ENCODE measurements at regions not wholly inside any gene's neighbourhood (a gene's known extent, or its start where the extent isn't known, plus 50 kb on each side); places are given as distances from the start of the nearest gene placed in this dataset.

- Mint-ChIP-seq H3K27me3 (ENCODE audit: low read depth) (no peaks in the 10 kb centered on the region), H3K27ac (no peak overlapping the region), H3K36me3 (ENCODE audit: low read depth) (no peaks in the 10 kb centered on the region), H3K4me3 (no peak overlapping the region), H3K4me1 (ENCODE audit: low read depth) (no peaks in the 10 kb centered on the region), H3K9me3 (no peaks in the 10 kb centered on the region)
Measured at GRCh38 chr2:122152571-122152970, 397.1 kb downstream of the TSN start.

GRCh38 chr2:122156176-122156890 lies 400.9 kb downstream of the TSN start:
- H3K9me3 Mint-ChIP-seq = no peaks in the 10 kb centered on the region
- no peak overlapping the region for H3K27ac Mint-ChIP-seq
- H3K4me1 Mint-ChIP-seq (ENCODE audit: low read depth) = no peaks in the 10 kb centered on the region
- no peaks in the 10 kb centered on the region for H3K36me3 Mint-ChIP-seq (ENCODE audit: low read depth)
- no peaks in the 10 kb centered on the region for H3K27me3 Mint-ChIP-seq (ENCODE audit: low read depth)
- H3K4me3 Mint-ChIP-seq = no peak overlapping the region

DNA sequence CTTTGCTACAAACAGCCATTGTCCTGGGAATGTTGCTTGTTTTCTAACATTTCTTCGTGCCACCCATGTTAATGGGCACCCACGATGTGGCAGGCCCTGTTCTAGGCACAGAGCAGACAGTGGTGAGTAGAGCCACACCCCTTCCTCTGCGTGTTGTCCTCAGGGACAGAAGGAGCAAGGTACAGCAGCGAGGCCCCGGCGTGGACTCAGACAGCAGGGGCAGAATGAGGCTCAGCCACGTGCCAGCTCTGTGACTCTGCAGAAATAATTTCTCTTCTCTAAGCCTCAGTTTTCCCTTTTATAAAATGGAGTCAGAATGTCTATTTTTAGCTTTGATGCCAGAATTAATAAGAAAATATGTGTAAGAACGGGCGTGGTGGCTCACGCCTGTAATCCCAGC lies 401.7 kb downstream of the TSN start:
- H3K36me3 Mint-ChIP-seq (ENCODE audit: low read depth) = no peaks in the 10 kb centered on the region
- no peaks in the 10 kb centered on the region for H3K9me3 Mint-ChIP-seq
- no peaks in the 10 kb centered on the region for H3K27me3 Mint-ChIP-seq (ENCODE audit: low read depth)
- H3K4me3 Mint-ChIP-seq = no peak overlapping the region
- H3K27ac Mint-ChIP-seq = no peak overlapping the region
- H3K4me1 Mint-ChIP-seq (ENCODE audit: low read depth) = no peaks in the 10 kb centered on the region

DNA sequence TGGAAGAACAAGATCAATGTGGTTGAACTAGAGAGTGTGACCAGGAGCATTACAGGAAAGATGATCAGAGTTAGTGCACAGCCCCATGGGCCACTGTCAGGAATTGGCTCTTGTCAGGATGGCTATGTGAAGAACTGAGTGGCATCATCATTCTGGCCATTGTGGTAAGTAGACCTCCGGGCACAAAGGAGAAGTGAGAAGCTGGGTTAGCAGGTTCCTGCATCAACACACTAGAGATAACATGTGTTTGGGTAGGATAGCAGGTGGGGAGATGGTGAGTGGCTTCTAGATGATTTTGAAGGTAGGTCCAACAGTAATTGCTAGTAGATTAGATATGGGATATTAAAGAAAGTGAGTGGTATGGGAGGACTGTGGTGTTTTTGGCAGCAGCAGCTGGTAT lies 408.2 kb downstream of the TSN start:
- H3K4me1 Mint-ChIP-seq (ENCODE audit: low read depth) = no peaks in the 10 kb centered on the region
- H3K27me3 Mint-ChIP-seq (ENCODE audit: low read depth) = no peaks in the 10 kb centered on the region
- H3K4me3 Mint-ChIP-seq = no peak overlapping the region
- no peaks in the 10 kb centered on the region for H3K36me3 Mint-ChIP-seq (ENCODE audit: low read depth)
- no peak overlapping the region for H3K27ac Mint-ChIP-seq
- no peaks in the 10 kb centered on the region for H3K9me3 Mint-ChIP-seq

DNA sequence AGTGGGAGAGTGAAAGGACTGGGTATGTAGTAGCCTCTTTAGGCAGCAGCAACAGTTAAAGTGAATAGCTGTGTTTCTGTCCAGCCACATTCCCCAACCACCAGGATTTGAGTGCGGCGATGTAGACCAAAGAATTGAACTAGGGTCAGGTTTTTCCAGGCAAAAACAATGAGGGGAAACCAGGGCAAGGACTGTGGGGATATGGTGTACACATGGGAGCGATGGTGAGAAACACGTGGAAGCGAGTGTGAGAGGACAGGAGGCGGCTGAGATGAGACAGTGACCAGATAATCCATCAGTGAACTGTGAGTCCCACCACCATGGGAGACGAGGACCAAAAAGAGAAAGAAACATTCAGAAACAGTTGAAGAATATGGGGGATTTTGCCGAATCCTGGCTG lies 409.5 kb downstream of the TSN start:
- no peaks in the 10 kb centered on the region for H3K9me3 Mint-ChIP-seq
- H3K4me3 Mint-ChIP-seq = no peak overlapping the region
- H3K36me3 Mint-ChIP-seq (ENCODE audit: low read depth) = no peaks in the 10 kb centered on the region
- no peaks in the 10 kb centered on the region for H3K4me1 Mint-ChIP-seq (ENCODE audit: low read depth)
- no peaks in the 10 kb centered on the region for H3K27me3 Mint-ChIP-seq (ENCODE audit: low read depth)
- H3K27ac Mint-ChIP-seq = no peak overlapping the region

GRCh38 chr2:122166820-122167219 lies 411.4 kb downstream of the TSN start:
- no peaks in the 10 kb centered on the region for H3K36me3 Mint-ChIP-seq (ENCODE audit: low read depth)
- H3K27ac Mint-ChIP-seq = no peak overlapping the region
- no peaks in the 10 kb centered on the region for H3K9me3 Mint-ChIP-seq
- H3K4me3 Mint-ChIP-seq = no peak overlapping the region
- no peaks in the 10 kb centered on the region for H3K4me1 Mint-ChIP-seq (ENCODE audit: low read depth)
- H3K27me3 Mint-ChIP-seq (ENCODE audit: low read depth) = no peaks in the 10 kb centered on the region

DNA sequence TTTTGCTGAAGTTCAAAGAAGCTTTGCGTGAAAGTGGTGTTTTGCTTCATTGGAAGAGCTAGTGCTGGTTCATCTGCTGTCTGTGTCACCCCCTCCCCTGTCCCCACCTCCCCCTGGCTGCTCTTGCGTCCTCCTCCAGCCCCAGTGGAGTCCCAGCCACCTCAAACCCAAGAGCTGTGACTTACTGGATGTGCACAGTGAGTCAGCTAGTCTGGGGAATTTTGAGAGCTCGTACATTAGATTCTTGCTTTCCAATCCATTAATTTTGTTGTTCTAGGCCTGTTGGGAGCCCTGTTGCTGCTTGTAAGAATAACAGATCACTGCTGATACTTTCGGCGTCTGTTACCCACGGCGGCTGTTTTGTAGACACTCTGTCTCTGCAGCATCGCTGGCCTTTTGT lies 412.1 kb downstream of the TSN start:
- no peaks in the 10 kb centered on the region for H3K27me3 Mint-ChIP-seq (ENCODE audit: low read depth)
- no peak overlapping the region for H3K27ac Mint-ChIP-seq
- H3K4me1 Mint-ChIP-seq (ENCODE audit: low read depth) = no peaks in the 10 kb centered on the region
- H3K9me3 Mint-ChIP-seq = no peaks in the 10 kb centered on the region
- H3K4me3 Mint-ChIP-seq = no peak overlapping the region
- no peaks in the 10 kb centered on the region for H3K36me3 Mint-ChIP-seq (ENCODE audit: low read depth)

GRCh38 chr2:122168799-122169198 lies 413.3 kb downstream of the TSN start:
- H3K27ac Mint-ChIP-seq = no peak overlapping the region
- no peaks in the 10 kb centered on the region for H3K27me3 Mint-ChIP-seq (ENCODE audit: low read depth)
- no peak overlapping the region for H3K4me3 Mint-ChIP-seq
- H3K36me3 Mint-ChIP-seq (ENCODE audit: low read depth) = no peaks in the 10 kb centered on the region
- no peaks in the 10 kb centered on the region for H3K4me1 Mint-ChIP-seq (ENCODE audit: low read depth)
- no peaks in the 10 kb centered on the region for H3K9me3 Mint-ChIP-seq

- Mint-ChIP-seq H3K9me3 (no peaks in the 10 kb centered on the region), H3K4me3 (no peak overlapping the region), H3K4me1 (ENCODE audit: low read depth) (no peaks in the 10 kb centered on the region), H3K27me3 (ENCODE audit: low read depth) (no peaks in the 10 kb centered on the region), H3K36me3 (ENCODE audit: low read depth) (no peaks in the 10 kb centered on the region), H3K27ac (no peak overlapping the region)
Measured at GRCh38 chr2:122172812-122173211, 417.4 kb downstream of the TSN start.

DNA sequence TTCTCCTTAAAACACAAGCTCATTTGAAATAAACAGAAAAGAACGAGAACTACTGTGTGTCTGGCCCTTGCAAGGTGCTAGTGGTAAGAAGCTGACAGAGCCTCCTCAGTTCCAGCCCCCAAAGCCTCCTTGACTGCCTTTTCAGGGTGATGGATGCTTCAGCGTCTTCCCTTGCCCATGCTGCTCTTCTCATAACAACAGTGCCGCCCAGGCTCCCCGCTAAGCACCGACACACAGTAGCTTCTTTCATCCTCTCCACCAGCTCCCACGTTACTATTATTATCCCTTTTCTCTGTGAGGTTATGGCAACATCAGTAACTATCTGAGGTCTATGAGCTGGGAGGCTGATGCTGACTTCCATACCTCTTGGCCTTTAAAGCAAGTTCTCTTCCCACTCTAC lies 418.6 kb downstream of the TSN start:
- Mint-ChIP-seq H3K27ac (no peak overlapping the region), H3K9me3 (no peaks in the 10 kb centered on the region), H3K27me3 (ENCODE audit: low read depth) (no peaks in the 10 kb centered on the region), H3K4me1 (ENCODE audit: low read depth) (no peaks in the 10 kb centered on the region), H3K4me3 (no peak overlapping the region), H3K36me3 (ENCODE audit: low read depth) (no peaks in the 10 kb centered on the region)

GRCh38 chr2:122179492-122180165 lies 424.2 kb downstream of the TSN start:
- Mint-ChIP-seq H3K27me3 (ENCODE audit: low read depth) (no peaks in the 10 kb centered on the region), H3K4me1 (ENCODE audit: low read depth) (no peaks in the 10 kb centered on the region), H3K36me3 (ENCODE audit: low read depth) (no peaks in the 10 kb centered on the region), H3K9me3 (peaks cover 4% of the 10 kb centered on the region), H3K4me3 (no peak overlapping the region), H3K27ac (no peak overlapping the region)

GRCh38 chr2:122180972-122181371 lies 425.5 kb downstream of the TSN start:
- no peaks in the 10 kb centered on the region for H3K36me3 Mint-ChIP-seq (ENCODE audit: low read depth)
- H3K27me3 Mint-ChIP-seq (ENCODE audit: low read depth) = no peaks in the 10 kb centered on the region
- peaks cover 4% of the 10 kb centered on the region for H3K9me3 Mint-ChIP-seq
- no peaks in the 10 kb centered on the region for H3K4me1 Mint-ChIP-seq (ENCODE audit: low read depth)
- no peak overlapping the region for H3K27ac Mint-ChIP-seq
- H3K4me3 Mint-ChIP-seq = no peak overlapping the region

DNA sequence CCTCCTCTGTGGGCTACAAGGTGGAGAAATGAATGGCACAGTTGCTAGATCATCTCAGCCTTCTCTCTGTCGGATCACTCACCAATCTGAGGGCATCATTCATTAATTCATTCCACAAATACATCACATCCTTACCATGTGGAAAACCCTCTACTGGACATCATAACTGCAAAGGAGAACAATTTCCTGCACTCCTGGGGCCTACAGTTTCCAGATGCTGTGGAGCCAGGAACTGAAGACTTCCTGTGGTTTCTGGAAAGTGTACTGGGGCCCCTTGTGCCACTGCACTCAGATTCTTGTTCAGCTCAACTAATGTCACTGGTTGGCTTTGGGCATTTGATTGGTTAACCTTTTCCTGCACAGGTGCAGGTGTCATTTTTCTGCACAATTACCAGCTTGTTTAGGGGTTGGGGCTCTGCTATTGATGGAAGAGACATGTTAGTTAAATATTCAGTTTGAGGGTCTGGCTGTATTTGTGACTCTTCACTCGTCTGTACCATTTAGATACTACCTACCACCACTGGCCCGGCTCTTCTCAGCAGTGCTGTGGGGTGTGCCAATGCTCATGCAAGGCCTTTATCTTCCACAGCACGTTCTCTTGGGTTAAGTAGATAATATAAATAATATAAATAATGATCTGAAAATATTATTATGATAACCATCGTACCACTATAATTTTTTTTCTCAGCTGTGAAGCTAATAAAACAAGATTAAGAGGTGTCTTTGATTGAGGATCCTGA lies 427.3 kb downstream of the TSN start:
- Mint-ChIP-seq H3K27me3 (ENCODE audit: low read depth) (peaks cover 6% of the 10 kb centered on the region), H3K27ac (no peak overlapping the region), H3K4me1 (ENCODE audit: low read depth) (no peaks in the 10 kb centered on the region), H3K36me3 (ENCODE audit: low read depth) (no peaks in the 10 kb centered on the region), H3K4me3 (no peak overlapping the region), H3K9me3 (peaks cover 4% of the 10 kb centered on the region)

GRCh38 chr2:122183890-122184289 lies 428.4 kb downstream of the TSN start:
- Mint-ChIP-seq H3K36me3 (ENCODE audit: low read depth) (no peaks in the 10 kb centered on the region), H3K27ac (no peak overlapping the region)

GRCh38 chr2:122186761-122187222 lies 431.3 kb downstream of the TSN start:
- Mint-ChIP-seq H3K4me3 (no peak overlapping the region), H3K27me3 (ENCODE audit: low read depth) (peaks cover 6% of the 10 kb centered on the region), H3K27ac (no peak overlapping the region), H3K9me3 (no peaks in the 10 kb centered on the region), H3K36me3 (ENCODE audit: low read depth) (no peaks in the 10 kb centered on the region), H3K4me1 (ENCODE audit: low read depth) (no peaks in the 10 kb centered on the region)

More at GRCh38 chr2:122183890-122184289, 428.4 kb downstream of the TSN start:
- peaks cover 4% of the 10 kb centered on the region for H3K9me3 Mint-ChIP-seq
- H3K27me3 Mint-ChIP-seq (ENCODE audit: low read depth) = peaks cover 6% of the 10 kb centered on the region
- no peaks in the 10 kb centered on the region for H3K4me1 Mint-ChIP-seq (ENCODE audit: low read depth)
- H3K4me3 Mint-ChIP-seq = no peak overlapping the region
